NCI-H2227 treated with DMSO at 0.1 percent for 48 hours (cell line): ENCODE measurements at regions not wholly inside any gene's neighbourhood (a gene's known extent, or its start where the extent isn't known, plus 50 kb on each side); places are given as distances from the start of the nearest gene placed in this dataset.
"Not testable (repeated sequence)": the region's sequence is repeated elsewhere in the genome, so short reads cannot be mapped to it uniquely, and the experiment has no call there.

Experiments
- DNase-seq: peaks from one replicate; lab custom pipeline; 2025; lab: John Stamatoyannopoulos, UW

DNA sequence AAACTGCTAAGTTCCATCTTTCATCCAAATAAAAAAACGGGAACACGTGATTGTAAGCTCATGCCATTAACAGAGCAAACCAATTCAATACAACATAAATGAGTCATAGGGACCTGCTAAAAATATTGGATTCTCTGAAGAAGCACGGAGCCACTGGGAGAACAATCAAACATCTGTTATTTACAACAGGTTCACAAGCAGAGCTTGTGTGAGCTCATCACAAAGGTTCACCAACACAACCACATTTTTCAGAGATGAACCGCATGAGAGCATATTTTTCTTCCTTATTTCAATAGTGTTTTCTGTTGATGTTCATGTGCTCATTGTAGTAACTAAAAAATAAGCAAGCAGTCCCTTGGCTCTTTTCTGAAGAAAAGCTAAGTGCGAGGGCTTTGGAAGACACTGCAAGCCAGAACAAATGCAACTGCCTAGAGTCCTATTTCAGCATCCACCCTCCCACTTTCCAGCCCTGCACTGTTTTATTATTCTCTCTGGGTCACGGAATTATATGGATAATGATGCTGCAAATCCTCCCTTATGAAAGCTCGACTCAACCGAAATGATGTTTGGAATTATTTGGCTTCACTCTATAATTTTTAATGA lies 545.8 kb downstream of the LIG4 start:
- DNase-seq, result peak; percentile 45

GRCh38 chr13:107665926-107666458 lies 549.3 kb downstream of the LIG4 start:
- no peak for DNase-seq

- DNase-seq, result no peak
Measured at GRCh38 chr13:107650081-107650701, 565.1 kb downstream of the LIG4 start.

GRCh38 chr13:107649079-107649478 lies 566.3 kb downstream of the LIG4 start:
- no peak for DNase-seq

DNA sequence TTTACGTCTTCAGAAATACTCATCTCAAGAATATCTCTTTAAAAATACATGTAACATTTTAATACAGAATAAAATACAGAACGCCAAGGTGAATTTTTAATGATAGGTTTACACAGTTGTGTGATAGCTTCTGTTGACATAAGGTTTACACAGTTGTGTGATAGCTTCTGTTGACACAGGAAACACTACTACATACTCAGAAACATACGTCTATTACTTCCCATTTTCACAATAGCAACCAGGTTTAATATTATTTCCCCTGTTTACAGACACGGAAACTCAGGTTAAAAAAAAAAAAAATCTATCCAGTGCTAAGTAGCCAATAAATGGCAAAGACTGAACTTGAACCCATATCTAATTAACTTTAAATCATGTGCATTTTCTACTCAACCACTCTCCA lies 571.2 kb downstream of the LIG4 start:
- DNase-seq, result no peak

DNA sequence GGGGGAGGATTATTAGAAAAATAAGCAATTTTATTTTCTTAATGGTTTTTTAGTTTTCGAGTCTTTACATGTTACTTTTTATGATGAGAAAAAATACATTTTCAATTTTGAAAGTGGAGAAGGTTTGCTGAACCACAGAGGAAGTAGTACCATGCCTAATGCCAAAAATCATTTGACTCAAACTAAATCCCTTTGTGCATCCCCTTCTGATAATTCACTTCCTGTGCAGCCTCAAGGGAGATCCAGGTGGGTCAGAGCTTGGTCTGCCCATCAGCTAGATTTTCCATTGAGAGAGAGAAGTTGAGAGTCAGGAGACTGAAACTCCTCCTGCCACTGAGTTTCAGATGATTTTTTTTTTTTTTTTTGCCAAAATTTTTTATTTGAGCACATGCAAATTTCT lies 571.7 kb downstream of the LIG4 start:
- no peak for DNase-seq

DNA sequence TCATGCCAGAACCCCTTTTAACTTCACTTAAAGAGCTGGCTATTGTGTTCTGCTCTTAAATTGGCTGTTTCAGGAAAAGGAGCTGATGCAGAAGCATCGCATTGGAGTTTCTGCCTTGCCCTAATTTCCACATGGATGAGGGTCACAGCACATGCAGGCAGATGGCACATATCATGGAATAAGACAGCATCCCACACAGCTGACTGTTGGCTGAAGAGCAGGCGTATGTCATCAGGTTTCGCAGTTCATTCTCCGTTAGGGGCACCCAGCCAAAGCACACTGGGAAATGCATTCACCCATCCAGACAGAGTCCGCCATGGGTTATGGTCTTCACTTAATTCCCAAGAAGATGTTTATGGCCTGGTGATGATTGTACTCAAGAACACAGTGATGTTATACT lies 572.5 kb downstream of the LIG4 start:
- DNase-seq, result no peak

DNA sequence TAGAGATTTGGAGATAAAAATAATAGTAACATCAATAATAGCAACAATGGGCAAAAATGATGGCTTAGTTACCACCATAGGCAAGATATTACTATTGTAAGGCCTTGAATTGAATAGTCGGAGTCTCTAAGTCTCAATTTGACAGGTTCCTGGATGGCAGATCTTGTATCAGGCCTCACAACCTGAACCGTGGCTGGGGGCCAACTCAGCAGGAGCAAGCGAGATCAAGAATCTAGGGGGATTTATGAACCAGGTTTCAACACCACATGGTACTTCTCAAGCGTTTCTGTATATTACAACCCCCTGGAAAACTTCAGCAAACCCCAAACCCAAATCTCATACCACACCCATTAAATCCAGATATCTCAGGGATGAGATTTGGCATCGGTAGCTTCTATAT lies 573.8 kb downstream of the LIG4 start:
- DNase-seq, result no peak

DNA sequence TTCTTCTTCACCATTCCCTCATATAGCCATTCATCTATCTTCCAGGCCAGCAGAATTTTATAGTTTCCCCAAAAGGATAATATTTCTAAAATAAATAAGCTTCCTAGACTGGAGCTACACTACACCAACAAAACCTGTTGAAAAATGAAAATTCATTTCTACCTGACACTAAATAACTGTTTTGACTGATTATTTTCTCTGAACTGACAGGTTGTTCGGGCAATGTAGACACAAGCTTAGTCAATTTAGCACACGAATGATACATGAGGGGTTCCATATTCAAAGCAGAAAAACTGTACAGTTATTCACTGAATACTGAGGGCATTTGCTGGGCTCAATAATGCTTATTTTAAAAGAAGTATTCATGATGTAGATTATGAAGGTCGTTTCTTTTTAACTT lies 589.7 kb downstream of the LIG4 start:
- DNase-seq, result no peak

- no peak for DNase-seq
Measured at GRCh38 chr13:107617527-107617926, 597.8 kb downstream of the LIG4 start.

GRCh38 chr13:107612376-107612775 lies 603.0 kb downstream of the LIG4 start:
- DNase-seq, result no peak

GRCh38 chr13:107608736-107609135 lies 606.6 kb downstream of the LIG4 start:
- no peak for DNase-seq

DNA sequence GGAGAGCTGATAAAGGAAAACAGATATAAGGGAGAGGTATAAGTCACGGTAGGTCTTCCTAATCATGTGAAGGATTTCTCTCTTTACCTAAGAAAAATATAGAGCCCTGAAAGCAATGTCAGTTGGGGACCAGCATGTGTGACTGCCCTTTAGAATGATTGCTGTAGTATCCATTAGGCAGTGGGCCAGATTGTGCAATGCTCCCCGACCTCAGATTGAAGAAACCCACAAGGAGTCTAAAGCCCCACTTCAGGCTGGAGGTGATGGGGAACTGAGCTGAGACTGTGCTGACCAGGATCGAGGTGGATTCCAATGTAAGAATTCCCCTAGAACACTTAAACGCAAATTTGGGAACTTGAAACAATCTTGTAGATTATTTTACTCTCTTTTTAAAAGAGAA lies 614.4 kb downstream of the LIG4 start:
- DNase-seq, result no peak

GRCh38 chr13:107596306-107596705 lies 619.0 kb downstream of the LIG4 start:
- not testable (repeated sequence) for DNase-seq

DNA sequence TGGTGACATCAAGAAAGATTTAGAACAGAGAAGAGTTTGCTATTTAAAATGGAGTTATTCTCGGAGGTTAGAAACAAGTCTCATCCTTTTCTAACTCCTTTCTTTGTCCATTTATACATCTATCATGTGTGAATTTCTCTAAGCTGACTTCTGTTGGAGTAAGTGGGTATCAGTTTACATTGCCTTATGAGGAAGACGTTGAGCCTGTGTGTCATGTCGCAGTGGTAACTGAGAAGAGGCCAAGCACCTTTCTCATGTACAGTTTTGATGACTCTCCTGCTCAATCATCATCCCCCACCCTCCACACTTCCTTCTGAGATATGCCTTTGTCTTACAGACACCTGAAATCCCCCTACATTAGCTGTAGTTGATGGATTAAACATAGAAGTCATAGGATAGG lies 624.8 kb downstream of the LIG4 start:
- no peak for DNase-seq

GRCh38 chr13:107587681-107588080 lies 627.7 kb downstream of the LIG4 start:
- no peak for DNase-seq

GRCh38 chr13:107586216-107586615 lies 629.1 kb downstream of the LIG4 start:
- no peak for DNase-seq

- DNase-seq, result peak; percentile 18
Measured at GRCh38 chr13:107585469-107586180, 629.7 kb downstream of the LIG4 start.

DNA sequence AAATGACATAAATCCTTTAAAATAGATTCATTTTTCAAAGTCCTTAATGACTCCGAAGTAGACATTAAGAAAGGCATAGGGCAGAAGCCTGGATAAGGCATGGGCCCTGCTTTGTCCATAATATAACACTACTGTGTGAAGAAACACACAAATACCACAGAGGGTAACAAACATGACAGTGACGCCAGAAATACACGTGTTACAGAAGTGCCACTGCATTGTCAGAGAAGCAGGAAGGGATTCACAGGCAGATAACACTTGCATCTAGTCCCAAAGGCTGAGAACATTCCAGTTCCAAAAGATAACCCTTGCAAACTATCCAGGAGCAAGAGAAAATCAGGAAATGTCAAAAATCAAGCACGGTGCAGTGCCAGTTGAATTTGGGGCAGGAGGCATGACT lies 633.2 kb downstream of the LIG4 start:
- no peak for DNase-seq

GRCh38 chr13:107580741-107581412 lies 634.5 kb downstream of the LIG4 start:
- DNase-seq, result no peak

GRCh38 chr13:107576430-107576829 lies 638.9 kb downstream of the LIG4 start:
- DNase-seq, result no peak

DNA sequence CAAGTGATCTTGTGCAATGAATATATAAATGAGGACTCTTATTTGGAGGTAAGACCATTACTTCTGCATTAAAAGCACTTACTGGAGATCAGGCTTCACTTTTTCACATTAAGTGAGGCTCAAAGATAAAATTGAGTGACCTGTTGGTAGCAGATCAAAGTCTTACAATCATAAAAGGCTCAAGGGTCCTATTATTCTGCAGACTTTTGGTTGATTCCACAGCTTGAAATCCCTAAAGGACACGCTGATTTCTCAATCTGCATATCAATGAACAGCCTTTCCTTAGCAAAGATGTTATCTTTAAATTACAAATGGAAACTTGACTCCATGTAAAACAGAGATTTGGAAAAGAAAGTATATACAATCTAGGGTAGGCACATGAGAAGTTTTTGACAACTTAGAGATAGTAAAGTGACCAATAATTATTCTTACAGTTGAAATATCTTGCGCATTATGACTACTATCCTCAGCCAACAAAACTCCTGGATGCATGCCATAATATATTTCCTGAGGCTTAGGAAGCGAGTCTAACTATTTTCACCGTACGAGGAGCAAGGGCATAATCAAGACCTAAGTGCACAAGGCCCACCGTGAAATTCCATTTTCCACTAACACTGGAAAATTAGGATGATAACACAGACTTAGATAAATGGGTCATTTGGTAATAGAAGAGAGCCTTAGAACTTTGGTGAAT lies 640.7 kb downstream of the LIG4 start:
- DNase-seq, result no peak
